ENCODE measurements at regions not wholly inside any gene's neighbourhood (a gene's known extent, or its start where the extent isn't known, plus 50 kb on each side); places are given as distances from the start of the nearest gene placed in this dataset.

DNA sequence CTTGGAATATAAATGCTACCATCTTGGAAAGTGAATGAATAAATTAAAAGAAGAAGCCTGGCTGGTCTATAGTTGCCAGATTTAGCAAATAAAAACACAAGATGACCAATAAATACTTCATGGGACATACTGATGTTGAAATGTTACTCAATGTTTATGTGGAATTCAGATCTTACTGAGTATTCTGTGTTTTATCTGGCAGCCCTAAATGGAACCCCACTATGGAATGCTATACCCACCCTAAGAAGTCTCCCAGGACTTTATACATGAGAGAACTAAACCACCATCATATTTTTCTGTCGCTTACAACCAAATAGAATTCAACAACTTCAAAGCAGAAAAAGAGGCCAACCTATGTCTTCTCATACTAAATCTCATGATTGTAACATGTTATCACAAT is 177.6 kb upstream of the HMCN1 start:
- Histone ChIP-seq H3K4me3 (ENCODE audit: low read depth in 2 of 2, low read length in 1 of 2) (no peak overlapping the region), H4K20me1 (ENCODE audit: insufficient read depth) (no peaks in the 10 kb centered on the region), H3K27me3 (ENCODE audit: insufficient read depth) (no peaks in the 10 kb centered on the region), H3K9ac (no peak overlapping the region), H3K79me2 (ENCODE audit: insufficient read depth) (no peaks in the 10 kb centered on the region), H3K9me3 (no peaks in the 10 kb centered on the region), H3K27ac (ENCODE audit: low read depth in 2 of 2, low read length in 1 of 2) (no peak overlapping the region), H2AFZ (ENCODE audit: low read depth) (no peak overlapping the region), H3K4me2 (no peak overlapping the region), H3K4me1 (ENCODE audit: control insufficient read depth in 1 of 2, insufficient read depth in 2 of 2, low read depth in 1 of 2, low read length in 1 of 2) (peaks cover 0 to 11% of the 10 kb centered on the region in 2 experiments; a peak in 2 of 4 replicates), H3K36me3 (replicated peaks in 1 of 2; ENCODE audit: control insufficient read depth in 1 of 2, insufficient read depth in 2 of 2, low read length in 1 of 2) (no peaks in the 10 kb centered on the region), H3F3A (replicated peaks; ENCODE audit: insufficient read depth) (no peaks in the 10 kb centered on the region), H3K9me2 (no peaks in the 10 kb centered on the region)
- WGBS (ENCODE audit: low lambda C conversion rate): 52% methylated on average over 1 of the region's 1 CpG
- ChIA-PET POLR2A (no interaction called here), CTCF (no interaction called here)
- TF ChIP-seq RAD21 (IDR thresholded peaks at IDR 0.05; ENCODE audit: low read length) (no peak), POLR2AphosphoS5 (IDR thresholded peaks at IDR 0.05; ENCODE audit: low read depth, low read length) (no peak), SMC3 (IDR thresholded peaks at IDR 0.05; ENCODE audit: low read depth, low read length) (no peak), PBX3 (IDR thresholded peaks at IDR 0.05) (no peak), IRF3 (IDR thresholded peaks at IDR 0.05; ENCODE audit: low read depth, low read length) (no peak), CHD2 (IDR thresholded peaks at IDR 0.05; ENCODE audit: low read length, partially characterized antibody) (no peak), TEAD4 (IDR thresholded peaks at IDR 0.05; ENCODE audit: borderline replicate concordance, insufficient read depth) (no peak), REST (IDR thresholded peaks at IDR 0.05; ENCODE audit: low read depth, low read length) (no peak), TCF12 (IDR thresholded peaks at IDR 0.05) (no peak), TAF1 (IDR thresholded peaks at IDR 0.05; ENCODE audit: borderline replicate concordance, low read depth, low read length) (no peak), ELF1 (IDR thresholded peaks at IDR 0.05) (no peak), CTCF (IDR thresholded peaks at IDR 0.05) (no peak), FOSL2 (IDR thresholded peaks at IDR 0.05; ENCODE audit: borderline replicate concordance, low read depth) (no peak), MEF2A (IDR thresholded peaks at IDR 0.05; ENCODE audit: borderline replicate concordance, low read depth) (no peak), SIN3A (IDR thresholded peaks at IDR 0.05; ENCODE audit: borderline replicate concordance, low read depth, low read length) (no peak), MAX (IDR thresholded peaks at IDR 0.05; ENCODE audit: low read depth) (no peak), NFIC (IDR thresholded peaks at IDR 0.05; ENCODE audit: borderline replicate concordance) (no peak), NRF1 (IDR thresholded peaks at IDR 0.05; ENCODE audit: low read depth, low read length) (no peak)
- no peak for DNase-seq
